DOHH2 (cell line): ENCODE measurements at regions not wholly inside any gene's neighbourhood (a gene's known extent, or its start where the extent isn't known, plus 50 kb on each side); places are given as distances from the start of the nearest gene placed in this dataset.

Source experiments
- EZH2phosphoT487 ChIP-seq: fragments of 200-600 bp; sonication (generic); IDR thresholded peaks from 2 replicates; pipeline ENCODE4 v1.6.1; 2017; ENCODE audit warnings: borderline replicate concordance, mild to moderate bottlenecking, antibody characterized with exemption, low read length, moderate library complexity, mixed read lengths
- TF ChIP-seq, protein P1 (sequence below): fragments of 200-600 bp; sonication (generic); IDR thresholded peaks from one replicate; pipeline ENCODE4 v1.5.1; 2014; ENCODE audit warnings: antibody characterized with exemption, mild to moderate bottlenecking, low read depth, low read length; ENCODE audit not compliant: poor library complexity, severe bottlenecking

DNA sequence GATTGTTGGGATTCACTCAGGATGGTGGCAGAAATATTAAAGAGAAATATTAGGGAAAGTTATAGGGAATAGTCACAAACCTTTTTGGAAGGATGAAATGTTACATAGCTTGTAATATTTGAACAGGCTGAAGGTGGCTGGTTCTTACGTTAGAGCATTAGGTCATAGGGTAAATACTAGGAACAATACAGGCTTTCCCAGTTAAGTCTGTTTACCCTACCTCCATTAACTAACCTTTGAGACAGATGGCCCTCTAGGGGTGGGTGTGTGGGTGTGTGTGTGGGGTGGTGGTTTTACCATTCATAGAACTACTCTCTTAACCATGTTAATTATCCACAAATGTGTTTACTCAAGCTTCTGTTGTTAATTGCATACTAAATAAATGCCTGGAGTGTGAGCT is 94.3 kb upstream of the STK32A start:
- TF ChIP-seq, protein P1, sequence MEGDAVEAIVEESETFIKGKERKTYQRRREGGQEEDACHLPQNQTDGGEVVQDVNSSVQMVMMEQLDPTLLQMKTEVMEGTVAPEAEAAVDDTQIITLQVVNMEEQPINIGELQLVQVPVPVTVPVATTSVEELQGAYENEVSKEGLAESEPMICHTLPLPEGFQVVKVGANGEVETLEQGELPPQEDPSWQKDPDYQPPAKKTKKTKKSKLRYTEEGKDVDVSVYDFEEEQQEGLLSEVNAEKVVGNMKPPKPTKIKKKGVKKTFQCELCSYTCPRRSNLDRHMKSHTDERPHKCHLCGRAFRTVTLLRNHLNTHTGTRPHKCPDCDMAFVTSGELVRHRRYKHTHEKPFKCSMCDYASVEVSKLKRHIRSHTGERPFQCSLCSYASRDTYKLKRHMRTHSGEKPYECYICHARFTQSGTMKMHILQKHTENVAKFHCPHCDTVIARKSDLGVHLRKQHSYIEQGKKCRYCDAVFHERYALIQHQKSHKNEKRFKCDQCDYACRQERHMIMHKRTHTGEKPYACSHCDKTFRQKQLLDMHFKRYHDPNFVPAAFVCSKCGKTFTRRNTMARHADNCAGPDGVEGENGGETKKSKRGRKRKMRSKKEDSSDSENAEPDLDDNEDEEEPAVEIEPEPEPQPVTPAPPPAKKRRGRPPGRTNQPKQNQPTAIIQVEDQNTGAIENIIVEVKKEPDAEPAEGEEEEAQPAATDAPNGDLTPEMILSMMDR: no peak
- no peak for TF ChIP-seq EZH2phosphoT487
